Skeletal muscle satellite cell (primary cell): ENCODE measurements at regions not wholly inside any gene's neighbourhood (a gene's known extent, or its start where the extent isn't known, plus 50 kb on each side); places are given as distances from the start of the nearest gene placed in this dataset.
A peak's percentile ranks its signal among the peaks of the same experiment; 100 is the strongest.

ENCODE experiments used
- H3K27me3 ChIP-seq: 2 replicates; pipeline ENCODE4 v1.7.0; 2013; ENCODE audit warnings: low read length; ENCODE audit not compliant: control insufficient read depth, insufficient read depth
- H3K36me3 ChIP-seq: 2 replicates; pipeline ENCODE4 v1.7.0; 2013; ENCODE audit warnings: mild to moderate bottlenecking, control low read depth, low read length; ENCODE audit not compliant: insufficient read depth
- H3K4me1 ChIP-seq: 2 replicates; pipeline ENCODE4 v1.7.0; 2013; ENCODE audit warnings: low read length; ENCODE audit not compliant: control insufficient read depth, insufficient read depth
- H3K4me2 ChIP-seq: 2 replicates; pipeline ENCODE4 v1.7.0; 2013; ENCODE audit warnings: mild to moderate bottlenecking, low read length
- H3K4me3 ChIP-seq: 2 replicates; pipeline ENCODE4 v1.7.0; 2013; ENCODE audit warnings: low read length
- H3K9ac ChIP-seq: 2 replicates; pipeline ENCODE4 v1.7.0; 2013; ENCODE audit warnings: mild to moderate bottlenecking, low read depth, low read length, moderate library complexity
- H3K9me3 ChIP-seq: replicated peaks from 2 replicates; pipeline ENCODE4 v1.7.0; 2013; ENCODE audit warnings: mild to moderate bottlenecking, control low read depth, low read length

- no peak overlapping the region for H3K9ac ChIP-seq
- H3K9me3 ChIP-seq, result no peaks in the 10 kb centered on the region
- no peaks in the 10 kb centered on the region for H3K4me1 ChIP-seq
- no peak overlapping the region for H3K4me3 ChIP-seq
- H3K27me3 ChIP-seq, result no peaks in the 10 kb centered on the region
- H3K36me3 ChIP-seq, result no peaks in the 10 kb centered on the region
- no peak overlapping the region for H3K4me2 ChIP-seq
Measured at GRCh38 chr18:41009926-41010325, 945.1 kb upstream of the PIK3C3 start.

- no peaks in the 10 kb centered on the region for H3K4me1 ChIP-seq
- no peaks in the 10 kb centered on the region for H3K36me3 ChIP-seq
- H3K4me3 ChIP-seq, result no peak overlapping the region
- no peaks in the 10 kb centered on the region for H3K9me3 ChIP-seq
- H3K4me2 ChIP-seq, result no peak overlapping the region
- no peak overlapping the region for H3K9ac ChIP-seq
- H3K27me3 ChIP-seq, result no peaks in the 10 kb centered on the region
Measured at GRCh38 chr18:41004324-41004723, 950.7 kb upstream of the PIK3C3 start.

- Histone ChIP-seq H3K4me1 (no peaks in the 10 kb centered on the region), H3K9me3 (no peaks in the 10 kb centered on the region), H3K27me3 (no peaks in the 10 kb centered on the region), H3K36me3 (no peaks in the 10 kb centered on the region), H3K9ac (no peak overlapping the region), H3K4me3 (no peak overlapping the region), H3K4me2 (no peak overlapping the region)
Measured at GRCh38 chr18:40995529-40995928, 959.5 kb upstream of the PIK3C3 start.

- Histone ChIP-seq H3K36me3 (no peaks in the 10 kb centered on the region), H3K9me3 (no peaks in the 10 kb centered on the region), H3K4me1 (no peaks in the 10 kb centered on the region), H3K4me2 (no peak overlapping the region), H3K4me3 (no peak overlapping the region), H3K9ac (no peak overlapping the region), H3K27me3 (no peaks in the 10 kb centered on the region)
Measured at GRCh38 chr18:40993363-40993762, 961.7 kb upstream of the PIK3C3 start.

- H3K9ac ChIP-seq, result no peak overlapping the region
- peaks cover 13% of the 10 kb centered on the region for H3K4me1 ChIP-seq
- H3K9me3 ChIP-seq, result no peaks in the 10 kb centered on the region
- no peak overlapping the region for H3K4me2 ChIP-seq
- no peak overlapping the region for H3K4me3 ChIP-seq
- no peaks in the 10 kb centered on the region for H3K27me3 ChIP-seq
- no peaks in the 10 kb centered on the region for H3K36me3 ChIP-seq
Measured at GRCh38 chr18:40987581-40987980, 967.5 kb upstream of the PIK3C3 start.

- H3K36me3 ChIP-seq, result no peaks in the 10 kb centered on the region
- H3K4me3 ChIP-seq, result no peak overlapping the region
- H3K4me1 ChIP-seq, result peaks cover 13% of the 10 kb centered on the region
- no peak overlapping the region for H3K9ac ChIP-seq
- no peaks in the 10 kb centered on the region for H3K27me3 ChIP-seq
- no peaks in the 10 kb centered on the region for H3K9me3 ChIP-seq
- no peak overlapping the region for H3K4me2 ChIP-seq
Measured at GRCh38 chr18:40985436-40985835, 969.6 kb upstream of the PIK3C3 start.

GRCh38 chr18:40984856-40985255 is 970.2 kb upstream of the PIK3C3 start:
- Histone ChIP-seq H3K27me3 (no peaks in the 10 kb centered on the region), H3K36me3 (no peaks in the 10 kb centered on the region), H3K4me3 (no peak overlapping the region), H3K9me3 (no peaks in the 10 kb centered on the region), H3K4me1 (peaks cover 13% of the 10 kb centered on the region), H3K9ac (peak overlapping the region; percentile 37), H3K4me2 (peak overlapping the region; percentile 12)

GRCh38 chr18:40983835-40984234 is 971.2 kb upstream of the PIK3C3 start:
- Histone ChIP-seq H3K4me2 (no peak overlapping the region), H3K9ac (no peak overlapping the region), H3K9me3 (no peaks in the 10 kb centered on the region), H3K27me3 (no peaks in the 10 kb centered on the region), H3K4me3 (no peak overlapping the region), H3K36me3 (no peaks in the 10 kb centered on the region), H3K4me1 (peaks cover 13% of the 10 kb centered on the region)

- peaks cover 10% of the 10 kb centered on the region for H3K4me1 ChIP-seq
- no peak overlapping the region for H3K9ac ChIP-seq
- no peaks in the 10 kb centered on the region for H3K27me3 ChIP-seq
- no peak overlapping the region for H3K4me2 ChIP-seq
- H3K4me3 ChIP-seq, result no peak overlapping the region
- H3K9me3 ChIP-seq, result no peaks in the 10 kb centered on the region
- no peaks in the 10 kb centered on the region for H3K36me3 ChIP-seq
Measured at GRCh38 chr18:40980171-40980570, 974.9 kb upstream of the PIK3C3 start.

- no peak overlapping the region for H3K4me2 ChIP-seq
- no peaks in the 10 kb centered on the region for H3K36me3 ChIP-seq
- no peak overlapping the region for H3K4me3 ChIP-seq
- H3K9ac ChIP-seq, result no peak overlapping the region
- no peaks in the 10 kb centered on the region for H3K27me3 ChIP-seq
- H3K4me1 ChIP-seq, result no peaks in the 10 kb centered on the region
- H3K9me3 ChIP-seq, result no peaks in the 10 kb centered on the region
Measured at GRCh38 chr18:40976050-40976449, 979.0 kb upstream of the PIK3C3 start.

GRCh38 chr18:40974448-40974847 is 980.6 kb upstream of the PIK3C3 start:
- H3K36me3 ChIP-seq, result no peaks in the 10 kb centered on the region

GRCh38 chr18:40962784-40963183 is 992.2 kb upstream of the PIK3C3 start:
- Histone ChIP-seq H3K4me2 (no peak overlapping the region), H3K4me3 (no peak overlapping the region), H3K27me3 (no peaks in the 10 kb centered on the region), H3K4me1 (peaks cover 8% of the 10 kb centered on the region), H3K36me3 (no peaks in the 10 kb centered on the region), H3K9me3 (no peaks in the 10 kb centered on the region), H3K9ac (no peak overlapping the region)

More at GRCh38 chr18:40974448-40974847, 980.6 kb upstream of the PIK3C3 start:
- Histone ChIP-seq H3K9me3 (no peaks in the 10 kb centered on the region), H3K27me3 (no peaks in the 10 kb centered on the region), H3K4me2 (no peak overlapping the region), H3K4me3 (no peak overlapping the region), H3K9ac (no peak overlapping the region), H3K4me1 (no peaks in the 10 kb centered on the region)
